Aorta (tissue), 5 donors: ENCODE measurements at regions not wholly inside any gene's neighbourhood (a gene's known extent, or its start where the extent isn't known, plus 50 kb on each side); places are given as distances from the start of the nearest gene placed in this dataset.

ENCODE experiments used
- ATAC-seq: fragments of 200-7000 bp; cut with Tn5 transposase; one replicate; pipeline ENCODE4 v1.9.1; 2022; ENCODE audit warnings: moderate library complexity; ENCODE audit not compliant: low FRiP score
- DNase-seq, 2 donors: peaks; one replicate each; pipeline ENCODE4 v3.0.0-alpha.2; 2020
- H3K27ac ChIP-seq, 2 donors: one replicate each; pipeline ENCODE4 v1.5.1; 2013; ENCODE audit warnings: low read length in 2 of 2, mild to moderate bottlenecking in 2 of 2, moderate library complexity in 2 of 2, control low read depth in 1 of 2, inconsistent platforms in 1 of 2, low read depth in 1 of 2
- H3K27me3 ChIP-seq, 2 donors: one replicate each; pipeline ENCODE4 v1.6.1; 2013; ENCODE audit warnings: control low read depth in 1 of 2, low read length in 1 of 2, mild to moderate bottlenecking in 1 of 2, moderate library complexity in 1 of 2; ENCODE audit not compliant: insufficient read depth in 2 of 2, control insufficient read depth in 1 of 2
- H3K36me3 ChIP-seq, 2 donors: one replicate each; pipeline ENCODE4 v1.6.1; 2013; ENCODE audit warnings: control low read depth in 1 of 2, low read length in 1 of 2, mild to moderate bottlenecking in 1 of 2; ENCODE audit not compliant: insufficient read depth in 2 of 2, control insufficient read depth in 1 of 2
- H3K4me1 ChIP-seq, 2 donors: one replicate each; pipeline ENCODE4 v1.6.1; 2013; ENCODE audit warnings: low read length in 2 of 2, control low read depth in 1 of 2, mild to moderate bottlenecking in 1 of 2, moderate library complexity in 1 of 2; ENCODE audit not compliant: insufficient read depth in 2 of 2, control insufficient read depth in 1 of 2
- H3K4me3 ChIP-seq, 2 donors: one replicate each; pipeline ENCODE4 v1.5.1; 2013; ENCODE audit warnings: low read length in 2 of 2, control low read depth in 1 of 2, mild to moderate bottlenecking in 1 of 2
- H3K9me3 ChIP-seq: one replicate; pipeline ENCODE4 v1.6.1; 2013; ENCODE audit warnings: mild to moderate bottlenecking, low read length; ENCODE audit not compliant: control insufficient read depth
- WGBS, 2 donors: extraction: QIAGEN DNeasy Blood & Tissue Kit; methylation state at CpG; one replicate each; pipeline ENCODE4 v1.1.7; 2013; 5-methylcytosine and 5-hydroxymethylcytosine counted together
- intact Hi-C, 2 donors: fragments of 100-400 bp; cut with DNase I; formaldehyde crosslinking; loops; one replicate each; pipeline versions ENCODE4 v1.14.2 to v1.15.0; 2022
- donor health status: healthy with polysubstance abuse.
- donor health status: Bipolar disorder and iron deficiency.
- donor health status: DM: no; HTN: no; CAD: no.
- donor health status: DM: no; HTN: no; CAD: no.
- donor health status: DM: yes; HTN: yes; CAD: no.

DNA sequence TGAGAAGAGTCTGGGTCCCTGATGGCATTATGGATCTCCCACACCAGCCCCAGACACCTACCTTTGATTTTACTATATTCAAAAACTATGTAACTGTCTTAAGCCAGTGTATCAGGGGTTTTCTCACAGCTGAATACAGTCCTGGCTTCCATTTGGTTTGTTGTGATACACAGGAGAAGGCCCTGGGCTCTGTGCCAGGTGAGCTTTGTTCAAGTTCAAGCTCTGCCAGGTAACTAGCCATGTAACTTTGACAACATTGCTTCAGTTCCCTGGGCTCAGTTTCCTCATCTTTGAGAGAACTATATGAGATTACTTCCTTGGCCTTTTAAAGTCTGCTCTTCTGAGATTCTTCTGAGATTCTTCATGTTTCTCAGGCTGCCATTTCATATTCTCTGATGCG lies 327.5 kb upstream of the TENM4 start:
- no peak overlapping the region for H3K4me3 ChIP-seq
- H3K9me3 ChIP-seq, result no peaks in the 10 kb centered on the region
- no peaks in the 10 kb centered on the region for H3K36me3 ChIP-seq
- H3K4me1 ChIP-seq, result no peaks in the 10 kb centered on the region
- no peak overlapping the region for H3K27ac ChIP-seq
- H3K27me3 ChIP-seq, result no peaks in the 10 kb centered on the region
- DNase-seq, result no peak
- 52 to 55% methylated on average over 1 of the region's 1 CpG for WGBS, 2 donors
- intact Hi-C loops, result no loop called here
- no peak for ATAC-seq

DNA sequence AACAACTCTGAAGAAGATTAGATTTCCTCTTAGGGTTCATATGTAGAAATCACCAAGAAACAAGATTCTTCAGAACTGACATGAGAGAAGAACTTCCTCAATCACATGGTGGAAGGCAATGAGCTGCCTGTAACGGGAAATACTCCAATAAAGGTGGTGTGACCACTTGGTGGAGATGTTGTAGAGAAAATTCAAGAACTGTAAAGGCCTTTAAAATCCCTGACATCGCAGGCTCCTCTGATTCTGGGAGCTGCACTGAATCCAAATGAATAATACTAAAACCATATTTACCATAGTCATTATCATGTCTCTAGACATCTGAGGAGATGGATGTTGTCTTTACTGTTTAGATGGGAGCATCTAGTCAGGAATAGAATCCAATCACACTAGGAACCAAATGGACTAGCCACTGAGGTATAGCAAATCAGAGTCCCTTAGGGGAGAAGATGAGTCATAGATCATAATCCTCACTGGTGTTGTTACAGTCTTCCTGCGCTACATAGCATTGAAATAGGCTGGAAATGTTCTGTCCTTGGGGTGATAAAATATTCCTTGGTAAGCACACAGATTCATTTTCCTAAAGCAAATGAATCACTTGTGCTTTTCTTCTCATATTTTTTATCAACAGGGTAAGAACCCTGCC lies 321.6 kb upstream of the TENM4 start:
- no peaks in the 10 kb centered on the region for H3K27me3 ChIP-seq
- H3K4me3 ChIP-seq, result no peak overlapping the region
- H3K27ac ChIP-seq, result no peak overlapping the region
- 36 to 46% methylated on average over 3 of the region's 3 CpGs for WGBS, 2 donors
- ATAC-seq, result no peak
- intact Hi-C loops, result no loop called here
- DNase-seq, result no peak
- H3K4me1 ChIP-seq, result no peaks in the 10 kb centered on the region
- H3K9me3 ChIP-seq, result no peaks in the 10 kb centered on the region
- H3K36me3 ChIP-seq, result no peaks in the 10 kb centered on the region

DNA sequence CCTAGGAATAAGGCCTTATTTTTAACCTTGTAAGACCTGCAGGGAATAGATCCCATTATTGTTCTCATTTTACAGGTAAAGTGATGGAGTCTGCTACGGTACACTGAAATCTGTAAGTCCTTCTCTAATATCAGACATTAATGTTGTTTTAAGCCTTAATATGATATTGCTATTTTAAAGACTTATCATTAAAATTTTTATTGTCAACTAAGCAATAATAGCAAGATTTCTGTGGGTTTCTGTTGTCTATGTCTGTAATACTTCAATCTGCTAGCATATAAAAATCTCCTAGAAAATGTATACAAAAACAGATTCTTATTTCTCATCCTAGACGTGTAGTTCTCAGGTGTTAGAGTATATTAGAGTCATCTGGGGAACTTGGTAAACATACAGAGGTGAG lies 317.5 kb upstream of the TENM4 start:
- no peak overlapping the region for H3K4me3 ChIP-seq
- ATAC-seq, result no peak
- DNase-seq, result no peak
- H3K4me1 ChIP-seq, result no peaks in the 10 kb centered on the region
- intact Hi-C loops, result no loop called here
- no peak overlapping the region for H3K27ac ChIP-seq
- H3K36me3 ChIP-seq, result no peaks in the 10 kb centered on the region
- no peaks in the 10 kb centered on the region for H3K27me3 ChIP-seq
- WGBS, 2 donors, result 89 to 90% methylated on average over 2 of the region's 2 CpGs
- H3K9me3 ChIP-seq, result no peaks in the 10 kb centered on the region

DNA sequence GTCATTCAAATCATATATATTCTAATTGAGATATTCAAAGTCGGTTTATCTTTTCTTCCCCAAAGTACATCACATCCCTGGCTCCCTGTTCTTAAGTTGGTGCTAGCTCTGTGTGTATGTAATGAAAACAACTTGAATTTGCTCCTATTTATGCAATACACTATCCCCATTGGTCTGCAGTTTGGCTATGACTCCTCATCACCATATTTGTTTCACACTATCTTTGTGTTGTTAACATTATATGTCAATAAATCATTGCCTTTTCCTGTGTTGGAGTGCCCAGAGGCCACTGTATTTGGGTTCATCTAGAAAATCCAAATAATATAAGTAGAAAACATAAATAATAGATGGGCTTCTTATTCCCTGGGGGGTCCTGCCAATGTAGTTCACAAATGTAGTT lies 306.6 kb upstream of the TENM4 start:
- ATAC-seq (no peak), DNase-seq (no peak)
- no peaks in the 10 kb centered on the region for H3K27me3 ChIP-seq
- H3K36me3 ChIP-seq, result no peaks in the 10 kb centered on the region
- WGBS, 2 donors, result 85 to 92% methylated on average over 1 of the region's 1 CpG
- H3K4me1 ChIP-seq, result no peaks in the 10 kb centered on the region
- H3K4me3 ChIP-seq, result no peak overlapping the region
- intact Hi-C loops, result no loop called here
- no peak overlapping the region for H3K27ac ChIP-seq
- no peaks in the 10 kb centered on the region for H3K9me3 ChIP-seq

DNA sequence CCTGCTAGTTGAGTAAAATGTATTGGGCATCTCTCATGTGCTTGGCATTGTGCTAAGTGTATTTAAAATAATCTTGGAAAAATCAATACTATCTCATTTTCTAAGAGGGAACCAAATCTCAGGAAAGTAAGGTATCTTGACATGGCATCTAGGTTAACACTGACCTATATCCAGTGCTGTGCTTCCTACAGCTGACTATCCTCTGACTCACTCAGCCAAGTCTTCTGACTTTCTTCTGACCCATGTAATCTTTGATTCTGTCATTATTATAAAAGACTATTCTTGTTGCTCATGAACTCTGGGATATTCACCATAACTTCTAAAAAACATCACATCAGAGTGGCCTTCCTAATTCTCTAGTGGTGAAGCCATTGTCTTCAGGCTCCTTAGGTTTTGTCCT lies 304.1 kb upstream of the TENM4 start:
- DNase-seq (no peak), ATAC-seq (no peak)
- no peak overlapping the region for H3K4me3 ChIP-seq
- H3K27me3 ChIP-seq, result no peaks in the 10 kb centered on the region
- no peaks in the 10 kb centered on the region for H3K36me3 ChIP-seq
- no peaks in the 10 kb centered on the region for H3K9me3 ChIP-seq
- no peak overlapping the region for H3K27ac ChIP-seq
- H3K4me1 ChIP-seq, result no peaks in the 10 kb centered on the region
- intact Hi-C loops, result no loop called here

DNA sequence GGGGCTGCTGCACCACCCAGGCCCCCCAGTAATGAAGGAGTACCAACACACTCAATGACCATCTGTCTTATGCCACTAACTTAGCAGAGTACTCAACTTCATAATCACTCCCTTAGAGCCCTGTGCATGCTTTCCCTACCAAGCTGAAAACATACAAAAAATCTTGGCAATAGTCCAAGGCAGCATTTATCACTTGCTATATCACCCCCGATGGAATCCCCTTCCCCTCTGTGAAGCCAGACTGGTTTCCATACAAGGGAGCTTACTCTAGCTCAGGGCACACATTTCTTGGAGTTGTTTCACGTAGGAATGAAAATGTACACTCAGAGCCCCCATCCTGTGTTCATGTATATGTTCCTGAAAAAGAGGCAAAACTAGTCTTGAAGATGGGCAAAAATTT lies 301.3 kb upstream of the TENM4 start:
- intact Hi-C loops, result no loop called here
- 28 to 46% methylated on average over 2 of the region's 2 CpGs for WGBS, 2 donors

DNA sequence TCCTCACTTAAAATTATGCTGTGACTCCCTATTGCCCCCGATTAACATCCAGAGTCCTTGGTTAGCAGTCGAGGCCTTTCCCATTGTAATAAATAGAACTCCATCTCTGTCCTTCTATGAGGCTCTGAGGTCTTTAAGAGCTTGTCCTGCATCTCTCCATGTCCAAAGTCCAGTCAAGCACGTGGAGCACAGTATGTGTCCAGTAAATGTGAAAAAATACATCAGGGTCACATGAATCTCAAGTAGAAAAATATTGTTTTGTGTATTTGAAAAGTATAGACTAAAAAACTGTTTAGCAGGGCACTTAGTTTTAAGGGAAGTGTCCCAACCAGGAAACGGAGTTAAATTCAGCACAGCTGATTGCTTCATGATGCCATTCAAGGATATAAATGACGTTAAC lies 298.8 kb upstream of the TENM4 start:
- Histone ChIP-seq H3K4me1 (no peaks in the 10 kb centered on the region), H3K4me3 (no peak overlapping the region), H3K27me3 (peaks cover 0 to 3% of the 10 kb centered on the region in 2 donors), H3K36me3 (no peaks in the 10 kb centered on the region), H3K9me3 (no peaks in the 10 kb centered on the region), H3K27ac (no peak overlapping the region)
- no peak for DNase-seq
- no peak for ATAC-seq
- intact Hi-C loops, result no loop called here
- 73% methylated on average over 5 of the region's 5 CpGs for WGBS, 2 donors

More for the DNA sequence above, 301.3 kb upstream of the TENM4 start:
- Histone ChIP-seq H3K9me3 (no peaks in the 10 kb centered on the region), H3K27ac (no peak overlapping the region), H3K36me3 (no peaks in the 10 kb centered on the region), H3K27me3 (peaks cover 0 to 3% of the 10 kb centered on the region in 2 donors), H3K4me3 (no peak overlapping the region), H3K4me1 (no peaks in the 10 kb centered on the region)
- ATAC-seq (no peak), DNase-seq (no peak)

DNA sequence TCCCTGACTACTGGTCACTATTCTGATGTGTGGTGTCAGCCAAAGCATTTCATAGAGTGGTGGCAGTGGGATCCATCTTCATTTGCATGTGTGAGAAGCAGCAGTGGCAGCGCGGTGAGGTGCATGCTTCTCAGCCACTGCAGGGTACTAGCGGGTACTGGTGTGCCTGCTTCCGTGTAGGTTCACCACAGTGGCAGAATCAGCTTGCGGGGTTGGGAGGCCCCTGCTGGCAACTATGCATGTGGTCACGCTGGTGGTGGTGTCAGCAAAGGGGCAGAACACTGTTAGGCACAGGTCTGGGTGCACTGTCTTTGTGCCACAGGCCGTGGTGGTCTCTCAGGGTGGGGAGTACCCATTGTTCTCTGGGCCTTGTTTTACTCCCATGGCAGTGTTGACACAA lies 286.4 kb upstream of the TENM4 start:
- DNase-seq (no peak), ATAC-seq (no peak)
- Histone ChIP-seq H3K4me1 (no peaks in the 10 kb centered on the region), H3K27ac (no peak overlapping the region), H3K36me3 (no peaks in the 10 kb centered on the region), H3K9me3 (no peaks in the 10 kb centered on the region), H3K4me3 (no peak overlapping the region), H3K27me3 (no peaks in the 10 kb centered on the region)
- intact Hi-C loops, result no loop called here
- WGBS, 2 donors, result 91 to 93% methylated on average over 7 of the region's 7 CpGs

DNA sequence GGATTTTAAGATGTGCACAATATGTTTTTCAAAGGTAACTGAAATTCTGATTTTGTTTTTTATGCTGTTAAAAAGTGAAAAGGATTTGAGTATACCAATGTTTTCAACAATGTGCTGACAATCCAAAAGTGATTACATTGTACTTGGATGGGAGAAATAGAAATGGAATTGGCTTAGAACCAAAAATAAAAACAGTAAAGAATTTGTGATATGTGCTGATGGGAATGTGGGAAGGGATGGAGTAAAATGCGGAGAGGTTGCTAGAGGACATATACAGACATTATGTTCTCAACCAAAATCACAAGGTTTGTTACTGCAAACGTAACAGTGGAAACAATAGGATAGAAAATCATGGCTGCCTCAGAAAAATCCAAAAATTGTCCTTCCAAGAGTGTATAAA lies 279.3 kb upstream of the TENM4 start:
- DNase-seq, result no peak
- Histone ChIP-seq H3K36me3 (no peaks in the 10 kb centered on the region), H3K4me1 (no peaks in the 10 kb centered on the region), H3K27ac (no peak overlapping the region), H3K4me3 (no peak overlapping the region), H3K9me3 (no peaks in the 10 kb centered on the region), H3K27me3 (no peaks in the 10 kb centered on the region)
- intact Hi-C loops, result no loop called here
- WGBS, 2 donors, result 11 to 19% methylated on average over 2 of the region's 2 CpGs
- ATAC-seq, result no peak
